GM18499 (cell line): ENCODE measurements at regions not wholly inside any gene's neighbourhood (a gene's known extent, or its start where the extent isn't known, plus 50 kb on each side); places are given as distances from the start of the nearest gene placed in this dataset.
"Not testable (repeated sequence)": the region's sequence is repeated elsewhere in the genome, so short reads cannot be mapped to it uniquely, and the experiment has no call there.

Experiments used
- ATAC-seq: cut with Tn5 transposase; IDR thresholded peaks from one replicate; pipeline ENCODE4 v1.9.1; 2021; ENCODE audit warnings: moderate number of reproducible peaks; ENCODE audit not compliant: insufficient read depth, unreplicated experiment

GRCh38 chr4:170497112-170497511, 407.4 kb upstream of the AADAT start:
- no peak for ATAC-seq

GRCh38 chr4:170491981-170492380, 402.2 kb upstream of the AADAT start:
- no peak for ATAC-seq

DNA sequence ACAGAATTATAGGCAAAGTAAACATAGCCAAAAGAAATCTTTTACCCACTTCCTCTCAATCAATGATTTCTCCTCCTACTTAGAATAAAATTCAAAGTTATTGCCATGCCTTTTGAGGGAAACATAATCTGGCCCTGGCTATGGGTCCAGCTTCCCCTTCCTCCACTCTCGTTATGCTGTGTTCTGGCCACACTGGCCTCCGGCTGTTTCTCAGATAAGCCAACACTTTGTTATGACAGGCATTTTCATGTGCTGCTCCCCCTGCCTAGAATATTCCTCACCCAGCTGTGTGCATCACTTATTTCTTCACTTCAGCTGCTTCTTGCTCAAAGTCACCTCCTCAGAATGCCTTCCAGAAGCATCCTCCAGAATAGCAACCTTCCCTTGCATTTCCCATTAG, 386.6 kb upstream of the AADAT start:
- no peak for ATAC-seq

DNA sequence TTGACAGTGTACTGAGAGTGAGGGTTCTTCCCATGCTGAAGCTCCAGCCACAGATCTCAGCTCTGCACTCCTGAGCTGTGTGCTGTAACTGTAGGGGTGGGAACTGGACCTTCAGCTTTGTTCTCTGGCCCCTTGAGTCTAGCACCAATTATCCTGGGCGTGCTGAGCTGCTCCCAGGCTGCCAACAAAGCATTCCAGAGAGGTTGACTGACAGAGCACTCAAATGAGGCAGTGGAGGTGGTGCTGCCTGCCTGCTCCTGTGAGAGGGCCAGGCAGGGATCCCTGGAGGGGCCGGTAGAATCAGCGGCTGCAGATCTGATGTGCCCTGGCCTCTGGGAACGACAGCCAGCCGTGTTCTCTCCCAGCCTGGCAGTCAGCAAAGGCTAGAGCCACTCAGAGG, 375.7 kb upstream of the AADAT start:
- no peak for ATAC-seq

DNA sequence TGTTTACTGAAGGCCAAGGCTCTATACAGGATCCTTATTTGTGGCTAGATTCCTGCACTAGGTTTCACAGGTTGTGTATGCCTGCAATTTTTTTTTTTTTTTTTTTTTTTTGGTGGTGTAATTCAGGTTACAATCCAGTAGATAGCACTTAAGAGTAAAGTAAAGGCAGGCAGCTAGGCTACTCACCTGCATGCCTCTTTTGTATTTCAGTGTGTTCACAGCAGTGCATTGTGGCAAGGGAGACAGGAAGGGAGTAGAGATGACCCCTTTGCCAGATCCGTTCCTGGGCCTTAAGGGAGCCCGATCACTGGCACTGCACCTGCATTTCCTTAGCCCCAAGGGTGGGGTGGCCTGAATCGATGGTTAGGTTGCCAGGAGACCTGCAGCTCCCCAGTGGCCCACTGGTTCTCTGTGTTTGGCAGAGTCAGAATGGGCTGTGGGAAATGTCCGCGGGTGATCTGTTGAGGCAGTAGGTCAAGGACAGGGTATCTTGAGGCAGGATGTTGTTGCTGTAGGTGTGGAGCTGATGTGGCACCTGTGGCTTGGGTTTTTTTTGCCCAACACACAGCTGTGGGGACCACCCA, 374.9 kb upstream of the AADAT start:
- no peak for ATAC-seq

DNA sequence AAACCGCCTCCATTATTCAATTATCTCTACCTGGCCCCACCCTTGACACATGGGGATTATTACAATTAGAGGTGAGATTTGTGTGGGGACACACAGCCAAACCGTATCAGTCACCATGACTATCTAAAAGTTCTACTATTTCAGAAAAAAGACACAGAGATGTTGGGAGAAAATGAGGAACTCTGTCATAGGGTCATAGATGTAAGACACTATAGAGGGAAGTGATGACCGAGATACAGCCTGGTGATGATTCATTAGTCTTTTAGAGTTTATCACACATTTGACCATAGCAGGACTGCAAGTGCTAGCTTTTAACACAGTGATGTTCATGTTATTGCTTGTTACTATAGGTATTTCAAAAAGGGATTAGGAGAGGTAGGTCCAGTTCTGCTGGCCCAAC, 357.0 kb upstream of the AADAT start:
- no peak for ATAC-seq

DNA sequence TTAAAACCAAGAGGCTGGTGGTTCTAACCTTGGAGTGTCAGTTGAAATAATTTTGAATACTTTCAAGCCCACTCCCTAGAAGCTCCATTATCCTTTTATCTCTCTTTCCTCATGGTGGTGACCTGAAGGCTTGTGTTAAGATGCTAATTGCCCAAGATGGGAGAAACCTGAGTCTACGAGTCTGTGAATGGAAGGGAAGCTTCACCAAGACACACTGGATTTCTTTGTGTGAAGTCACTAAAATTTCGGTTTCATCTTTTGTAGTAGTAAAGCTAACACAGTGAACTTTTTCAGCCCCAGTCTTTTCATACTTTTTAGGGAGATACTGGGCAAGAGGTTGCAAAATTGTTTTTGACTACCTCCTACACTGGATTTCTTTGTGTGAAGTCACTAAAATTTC, 351.4 kb upstream of the AADAT start:
- ATAC-seq, result not testable (repeated sequence)

DNA sequence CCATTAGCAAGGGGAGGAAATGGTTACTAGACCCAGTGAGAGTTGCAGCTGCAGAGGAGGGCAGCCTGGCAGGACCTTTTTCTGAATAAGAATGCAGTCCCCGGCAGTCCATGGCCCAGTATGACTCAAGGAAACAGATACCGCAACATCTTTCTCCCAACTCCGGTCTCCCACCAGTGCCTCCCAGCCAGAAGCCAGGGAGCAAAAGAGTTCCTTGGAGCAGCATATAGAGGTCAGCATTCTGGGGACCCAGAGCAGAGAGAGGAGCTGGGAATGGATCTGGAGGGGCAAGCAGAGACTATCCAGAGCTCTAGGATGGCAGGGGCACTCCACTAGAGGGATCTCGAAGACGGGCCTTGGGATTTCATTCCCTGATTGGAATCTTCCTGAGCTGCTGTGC, 339.2 kb upstream of the AADAT start:
- ATAC-seq, result no peak

- ATAC-seq, result no peak
Observed at GRCh38 chr4:170425521-170426143, 335.9 kb upstream of the AADAT start.

- ATAC-seq, result no peak
Observed at GRCh38 chr4:170425040-170425439, 335.3 kb upstream of the AADAT start.

DNA sequence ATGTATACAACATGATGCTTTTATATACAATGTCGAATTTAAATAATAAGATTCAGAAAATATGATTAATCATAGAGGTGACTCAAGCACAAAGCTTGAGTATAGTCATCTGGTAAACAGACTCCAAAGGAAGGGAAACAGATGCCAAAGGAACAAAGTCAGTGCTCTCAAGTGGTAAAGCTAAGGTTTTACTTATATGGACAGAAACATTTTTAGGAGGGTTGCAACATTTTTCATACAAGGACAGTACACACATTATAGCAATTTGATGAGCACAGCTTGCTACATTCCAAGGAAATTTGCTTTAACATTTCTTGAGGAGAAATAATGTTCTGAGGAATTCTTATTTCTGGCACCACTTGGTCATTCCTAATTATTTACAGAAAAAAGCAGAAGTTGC, 333.4 kb upstream of the AADAT start:
- ATAC-seq, result no peak

- peak; percentile 89 for ATAC-seq
Observed at GRCh38 chr4:170420255-170420693, 330.5 kb upstream of the AADAT start.

- no peak for ATAC-seq
Observed at GRCh38 chr4:170414961-170415360, 325.2 kb upstream of the AADAT start.

- no peak for ATAC-seq
Observed at GRCh38 chr4:170414360-170414759, 324.6 kb upstream of the AADAT start.

DNA sequence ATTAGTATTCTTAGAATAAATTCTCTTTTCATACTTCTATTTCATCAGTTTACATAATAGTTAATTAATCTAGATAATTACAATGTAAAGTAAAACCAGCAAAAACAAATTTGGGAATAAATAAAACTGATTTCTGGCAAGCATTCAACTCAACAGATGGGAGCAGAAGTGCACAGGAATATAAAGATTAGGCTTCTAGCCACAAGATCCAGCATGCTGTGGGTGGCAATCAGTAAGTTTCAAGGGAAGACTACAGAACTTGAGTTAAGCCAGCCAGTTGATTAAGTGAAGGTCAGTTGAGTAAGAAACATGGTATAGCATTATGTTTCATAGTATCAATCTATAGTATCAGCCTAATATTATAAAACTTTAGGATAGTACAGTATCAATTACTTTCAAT, 324.2 kb upstream of the AADAT start:
- no peak for ATAC-seq

- no peak for ATAC-seq
Observed at GRCh38 chr4:170400361-170400760, 310.6 kb upstream of the AADAT start.

DNA sequence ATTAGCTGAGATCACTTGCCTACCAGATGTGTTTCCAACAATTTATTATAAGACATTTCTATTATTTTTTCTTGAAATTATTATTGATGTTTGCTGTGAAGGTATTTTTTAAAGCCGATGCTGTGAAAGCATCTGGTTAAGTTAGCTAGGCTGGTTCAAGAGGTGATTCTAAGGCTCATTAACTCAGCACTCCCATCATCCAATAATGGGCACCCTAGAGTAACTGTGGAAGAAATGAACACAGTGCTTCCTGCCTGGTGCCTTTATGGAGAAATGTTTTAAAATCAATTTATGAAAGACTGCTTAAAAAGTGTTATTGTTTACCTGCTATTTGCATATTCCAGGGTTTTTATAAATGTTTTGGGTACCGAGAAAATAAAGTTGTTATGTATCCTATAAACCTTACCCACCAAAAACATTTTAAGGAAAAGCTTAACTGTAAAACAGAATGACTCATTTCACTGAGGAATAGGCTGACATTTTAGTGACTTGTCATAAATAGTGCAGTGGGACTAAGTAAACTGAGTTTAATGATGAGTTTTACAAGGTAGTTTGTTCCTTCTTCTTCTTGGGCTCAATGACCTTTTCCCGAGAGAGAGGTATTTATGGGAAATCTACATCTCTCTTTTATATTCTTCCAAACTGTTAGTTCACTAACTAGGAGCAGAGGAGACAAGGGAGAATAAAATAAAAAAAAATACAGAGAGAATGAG, 310.0 kb upstream of the AADAT start:
- ATAC-seq, result no peak

DNA sequence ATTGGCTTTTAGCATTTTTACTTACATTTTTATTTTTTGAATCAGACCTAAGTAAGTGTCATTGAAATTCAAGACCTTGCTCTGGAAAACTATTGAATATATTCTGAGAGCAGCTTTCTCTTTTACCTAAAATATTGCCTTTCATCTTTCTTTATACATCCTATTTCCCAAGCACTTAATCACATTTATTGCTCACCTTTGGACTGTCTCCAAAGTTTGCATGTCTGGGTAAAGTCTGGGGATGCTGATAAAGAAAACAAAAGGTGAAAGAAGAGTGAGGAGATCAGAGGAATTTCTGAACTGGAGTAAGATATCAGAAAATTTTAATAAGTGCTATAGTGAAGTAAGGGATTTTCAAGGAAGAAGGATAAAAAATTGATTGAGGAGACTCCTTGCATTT, 308.5 kb upstream of the AADAT start:
- ATAC-seq, result no peak

- no peak for ATAC-seq
Observed at GRCh38 chr4:170395773-170396172, 306.0 kb upstream of the AADAT start.

GRCh38 chr4:170391066-170391740, 301.4 kb upstream of the AADAT start:
- no peak for ATAC-seq

GRCh38 chr4:170389411-170389810, 299.7 kb upstream of the AADAT start:
- ATAC-seq, result no peak
